Peyer's patch (tissue), 4 donors: ENCODE measurements at regions not wholly inside any gene's neighbourhood (a gene's known extent, or its start where the extent isn't known, plus 50 kb on each side); places are given as distances from the start of the nearest gene placed in this dataset.

ENCODE experiments used
- DNase-seq, 3 donors: peaks; one replicate each; pipeline ENCODE4 v3.0.0-alpha.2; 2017 to 2019
- H3K27ac ChIP-seq, 4 donors: fragments of 200-600 bp; sonication (generic); one replicate each; pipeline ENCODE4 v1.5.1; 2016 to 2019
- H3K27me3 ChIP-seq, 2 donors: fragments of 200-600 bp; sonication (generic); one replicate each; pipeline ENCODE4 v1.5.1; 2019
- H3K36me3 ChIP-seq, 3 donors: fragments of 200-600 bp; sonication (generic); one replicate each; pipeline ENCODE4 v1.5.1; 2016 to 2019
- H3K4me1 ChIP-seq, 4 donors: fragments of 200-600 bp; sonication (generic); one replicate each; pipeline ENCODE4 v1.5.1; 2016 to 2019
- H3K4me3 ChIP-seq, 4 donors: fragments of 200-600 bp; sonication (generic); 1 replicate in 3 of 4; 2 replicates in 1 of 4; pipeline ENCODE4 v1.5.1; 2016 to 2019; ENCODE audit warnings: mild to moderate bottlenecking in 1 of 4
- H3K9me3 ChIP-seq, 4 donors: fragments of 200-600 bp; sonication (generic); one replicate each; pipeline ENCODE4 v1.5.1; 2016 to 2019; ENCODE audit warnings: mild to moderate bottlenecking in 1 of 4
- CTCF ChIP-seq, 6 experiments: fragments of 450-650 bp in 4 of 6; fragments of 200-600 bp in 2 of 6; sonication (generic) in 1 of 6; IDR thresholded peaks; one replicate each; pipeline ENCODE4 v1.5.1; 2017 to 2019; ENCODE audit warnings: antibody characterized with exemption in 6 of 6, mild to moderate bottlenecking in 3 of 6, moderate library complexity in 1 of 6
- POLR2A ChIP-seq, 2 donors: fragments of 450-650 bp; IDR thresholded peaks; one replicate each; pipeline ENCODE4 v1.5.1; 2017; ENCODE audit warnings: antibody characterized with exemption in 2 of 2, mild to moderate bottlenecking in 2 of 2, moderate library complexity in 2 of 2

- Histone ChIP-seq H3K9me3 (no peaks in the 10 kb centered on the region), H3K27me3 (no peaks in the 10 kb centered on the region), H3K36me3 (no peaks in the 10 kb centered on the region), H3K4me3 (no peak overlapping the region), H3K4me1 (no peaks in the 10 kb centered on the region), H3K27ac (no peak overlapping the region)
- no peak for DNase-seq
- no peak for TF ChIP-seq POLR2A (IDR thresholded peaks at IDR 0.05)
- TF ChIP-seq CTCF (IDR thresholded peaks at IDR 0.05) = no peak
These were observed 188.8 kb downstream of the NEBL start for GRCh38 chr10:20708305-20708704.

GRCh38 chr10:20707251-20707650 is 189.9 kb downstream of the NEBL start:
- Histone ChIP-seq H3K27ac (no peak overlapping the region), H3K9me3 (no peaks in the 10 kb centered on the region), H3K36me3 (no peaks in the 10 kb centered on the region), H3K4me1 (no peaks in the 10 kb centered on the region), H3K4me3 (no peak overlapping the region), H3K27me3 (no peaks in the 10 kb centered on the region)
- TF ChIP-seq POLR2A (IDR thresholded peaks at IDR 0.05) (no peak), CTCF (IDR thresholded peaks at IDR 0.05) (no peak)
- DNase-seq = no peak

GRCh38 chr10:20698837-20699236 is 198.3 kb downstream of the NEBL start:
- no peaks in the 10 kb centered on the region for H3K27me3 ChIP-seq
- H3K27ac ChIP-seq = no peak overlapping the region
- DNase-seq = no peak
- no peak overlapping the region for H3K4me3 ChIP-seq
- TF ChIP-seq CTCF (IDR thresholded peaks at IDR 0.05) (no peak), POLR2A (IDR thresholded peaks at IDR 0.05) (no peak)
- peaks cover 0 to 8% (median 0%) of the 10 kb centered on the region in 4 donors for H3K9me3 ChIP-seq
- no peaks in the 10 kb centered on the region for H3K36me3 ChIP-seq
- no peaks in the 10 kb centered on the region for H3K4me1 ChIP-seq

- no peak overlapping the region for H3K4me3 ChIP-seq
- H3K4me1 ChIP-seq = no peaks in the 10 kb centered on the region
- H3K9me3 ChIP-seq = no peaks in the 10 kb centered on the region
- H3K27ac ChIP-seq = no peak overlapping the region
- H3K36me3 ChIP-seq = no peaks in the 10 kb centered on the region
- no peaks in the 10 kb centered on the region for H3K27me3 ChIP-seq
- no peak for DNase-seq
- no peak for TF ChIP-seq CTCF (IDR thresholded peaks at IDR 0.05)
- TF ChIP-seq POLR2A (IDR thresholded peaks at IDR 0.05) = no peak
These were observed 202.8 kb downstream of the NEBL start for GRCh38 chr10:20694296-20694695.

- H3K4me3 ChIP-seq = no peak overlapping the region
- H3K36me3 ChIP-seq = no peaks in the 10 kb centered on the region
- H3K27ac ChIP-seq = no peak overlapping the region
- no peaks in the 10 kb centered on the region for H3K27me3 ChIP-seq
- no peaks in the 10 kb centered on the region for H3K4me1 ChIP-seq
- TF ChIP-seq POLR2A (IDR thresholded peaks at IDR 0.05) (no peak), CTCF (IDR thresholded peaks at IDR 0.05) (no peak)
- no peak for DNase-seq
- no peaks in the 10 kb centered on the region for H3K9me3 ChIP-seq
These were observed 208.1 kb downstream of the NEBL start for GRCh38 chr10:20688797-20689544.
